BLaER1 (cell line): ENCODE measurements at regions not wholly inside any gene's neighbourhood (a gene's known extent, or its start where the extent isn't known, plus 50 kb on each side); places are given as distances from the start of the nearest gene placed in this dataset.

Source experiments
- H3K27ac ChIP-seq: shearing (Covaris generic); formaldehyde crosslinking; 2 replicates; pipeline ENCODE4 v1.8.1; 2022
- H3K27me3 ChIP-seq: shearing (Covaris generic); formaldehyde crosslinking; 2 replicates; pipeline ENCODE4 v1.8.1; 2022
- H3K36me3 ChIP-seq: shearing (Covaris generic); formaldehyde crosslinking; 2 replicates; pipeline ENCODE4 v1.8.1; 2022
- H3K4me1 ChIP-seq: shearing (Covaris generic); formaldehyde crosslinking; 2 replicates; pipeline ENCODE4 v1.8.1; 2022
- H3K4me2 ChIP-seq: shearing (Covaris generic); formaldehyde crosslinking; 2 replicates; pipeline ENCODE4 v1.8.1; 2022
- H3K4me3 ChIP-seq: shearing (Covaris generic); formaldehyde crosslinking; 2 replicates; pipeline ENCODE4 v1.8.1; 2022
- H3K9ac ChIP-seq: shearing (Covaris generic); formaldehyde crosslinking; 2 replicates; pipeline ENCODE4 v1.8.1; 2022
- H3K9me3 ChIP-seq: shearing (Covaris generic); formaldehyde crosslinking; 2 replicates; pipeline ENCODE4 v1.8.1; 2022
- H4K20me1 ChIP-seq: shearing (Covaris generic); formaldehyde crosslinking; 2 replicates; pipeline ENCODE4 v1.8.1; 2022
- Cebpa-rat ChIP-seq: shearing (Covaris generic); IDR thresholded peaks from 2 replicates; pipeline ENCODE4 v1.8.1; 2022

- no peaks in the 10 kb centered on the region for H4K20me1 ChIP-seq
- no peaks in the 10 kb centered on the region for H3K9me3 ChIP-seq
- no peaks in the 10 kb centered on the region for H3K36me3 ChIP-seq
- no peaks in the 10 kb centered on the region for H3K27me3 ChIP-seq
- H3K4me2 ChIP-seq, result no peak overlapping the region
- peaks cover 28% of the 10 kb centered on the region for H3K4me1 ChIP-seq
- TF ChIP-seq Cebpa-rat, result no peak
- H3K9ac ChIP-seq, result no peak overlapping the region
- H3K27ac ChIP-seq, result no peak overlapping the region
- no peak overlapping the region for H3K4me3 ChIP-seq
Observed at GRCh38 chr4:3859571-3859970, 93.4 kb downstream of the ADRA2C start.

DNA sequence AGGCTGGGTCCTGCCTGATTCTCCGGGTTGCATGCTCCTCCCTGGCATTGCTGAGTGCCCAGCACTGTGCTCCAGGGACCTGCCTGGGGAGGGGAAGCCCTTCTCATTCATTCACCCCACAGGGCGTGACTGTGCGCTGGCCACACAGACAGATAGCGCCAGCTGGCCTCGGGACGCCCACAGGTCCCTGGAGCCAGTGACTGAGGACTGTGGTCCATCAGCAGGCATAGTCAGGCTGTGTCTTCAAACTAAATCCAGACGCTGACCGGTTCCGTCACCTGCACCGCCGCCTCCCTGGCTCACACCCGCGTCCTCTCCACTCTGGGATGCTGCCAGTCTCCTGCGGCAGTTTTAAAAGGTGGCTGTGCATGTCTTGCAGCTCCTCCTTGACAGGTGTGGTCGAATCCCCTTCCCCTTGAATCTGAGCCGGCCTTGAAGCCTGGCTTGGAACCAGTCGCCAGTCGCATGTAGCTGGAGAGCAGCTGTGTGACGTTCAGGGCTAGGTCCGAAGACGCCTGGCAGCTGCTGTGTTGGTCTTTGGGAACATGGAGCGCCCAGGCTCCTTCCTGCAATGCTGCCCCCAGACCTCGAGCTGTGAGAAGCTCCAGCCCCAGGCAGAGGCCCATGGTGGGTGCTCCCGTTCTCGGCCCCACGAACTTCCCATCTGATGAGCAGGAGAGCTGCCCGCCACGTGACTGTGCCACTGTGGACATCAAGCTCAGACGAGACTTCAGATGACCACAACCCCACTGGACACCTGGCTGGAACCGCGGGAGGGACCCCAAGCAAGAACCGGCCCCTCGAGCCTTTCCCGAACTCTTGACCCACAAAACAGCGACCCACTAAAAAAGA lies 94.1 kb downstream of the ADRA2C start:
- no peak for TF ChIP-seq Cebpa-rat
- no peaks in the 10 kb centered on the region for H3K36me3 ChIP-seq
- no peaks in the 10 kb centered on the region for H3K9me3 ChIP-seq
- no peak overlapping the region for H3K27ac ChIP-seq
- no peaks in the 10 kb centered on the region for H4K20me1 ChIP-seq
- no peak overlapping the region for H3K9ac ChIP-seq
- no peak overlapping the region for H3K4me2 ChIP-seq
- H3K4me1 ChIP-seq, result peaks cover 24% of the 10 kb centered on the region
- H3K4me3 ChIP-seq, result no peak overlapping the region
- no peaks in the 10 kb centered on the region for H3K27me3 ChIP-seq

DNA sequence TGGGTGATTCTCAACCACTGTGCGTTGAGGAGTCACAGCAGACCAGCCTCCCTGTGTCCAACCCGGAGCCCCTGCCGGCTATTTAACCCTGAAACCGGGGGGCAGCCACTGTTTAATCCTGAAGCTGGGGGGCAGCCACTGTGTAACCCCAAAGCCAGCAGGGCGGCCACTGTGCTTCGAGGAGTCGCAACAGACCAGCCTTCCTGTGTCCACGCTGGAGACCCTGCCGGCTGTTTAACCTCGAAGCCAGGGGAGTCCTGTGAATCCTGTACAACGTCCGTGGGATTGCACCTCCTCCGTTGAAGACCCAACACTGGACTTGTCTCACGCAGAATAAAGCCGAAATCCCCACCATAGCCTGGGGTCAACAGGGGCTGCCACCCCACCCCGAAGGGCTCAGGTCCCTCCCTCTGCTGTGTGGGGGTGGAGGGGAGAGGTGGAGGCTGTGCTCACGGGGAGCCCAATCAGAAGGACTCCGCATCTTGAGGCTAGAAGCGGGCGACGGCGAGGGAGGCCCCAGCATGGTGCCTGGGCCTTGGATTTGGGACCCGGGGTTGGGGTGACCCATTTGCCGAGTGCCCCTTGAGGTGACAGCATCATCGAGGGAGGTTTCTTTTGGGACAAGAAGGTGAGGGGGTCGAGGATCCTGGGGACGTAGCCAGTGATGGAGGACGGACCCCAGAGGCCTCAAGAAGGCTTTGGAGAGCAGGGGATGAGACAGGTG lies 94.9 kb downstream of the ADRA2C start:
- Histone ChIP-seq H3K9ac (no peak overlapping the region), H4K20me1 (no peaks in the 10 kb centered on the region), H3K4me3 (no peak overlapping the region), H3K4me1 (peaks cover 24% of the 10 kb centered on the region), H3K9me3 (no peaks in the 10 kb centered on the region), H3K27ac (no peak overlapping the region), H3K27me3 (no peaks in the 10 kb centered on the region), H3K4me2 (no peak overlapping the region; the same call in 1 of the 2 replicates), H3K36me3 (no peaks in the 10 kb centered on the region)
- TF ChIP-seq Cebpa-rat, result no peak

GRCh38 chr4:3861720-3862639 lies 95.8 kb downstream of the ADRA2C start:
- Histone ChIP-seq H3K27me3 (no peaks in the 10 kb centered on the region), H3K36me3 (no peaks in the 10 kb centered on the region), H3K9ac (no peak overlapping the region; the same call in 1 of the 2 replicates), H3K4me3 (peak overlapping the region; percentile 35; the same call in 1 of the 2 replicates), H3K4me2 (peak overlapping the region; percentile 85), H3K27ac (peak overlapping the region; percentile 39; the same call in 1 of the 2 replicates), H3K4me1 (peaks cover 31% of the 10 kb centered on the region), H4K20me1 (no peaks in the 10 kb centered on the region), H3K9me3 (no peaks in the 10 kb centered on the region)
- no peak for TF ChIP-seq Cebpa-rat

GRCh38 chr4:3862640-3863420 lies 96.6 kb downstream of the ADRA2C start:
- Histone ChIP-seq H3K27ac (peak overlapping the region; percentile 39; the same call in 1 of the 2 replicates), H3K4me1 (peaks cover 40% of the 10 kb centered on the region), H3K36me3 (no peaks in the 10 kb centered on the region), H3K27me3 (no peaks in the 10 kb centered on the region), H3K9me3 (peaks cover 5% of the 10 kb centered on the region; the same call in 1 of the 2 replicates), H3K4me3 (peak overlapping the region; percentile 35; the same call in 1 of the 2 replicates), H3K9ac (no peak overlapping the region; the same call in 1 of the 2 replicates), H3K4me2 (peak overlapping the region; percentile 85), H4K20me1 (no peaks in the 10 kb centered on the region)
- no peak for TF ChIP-seq Cebpa-rat

DNA sequence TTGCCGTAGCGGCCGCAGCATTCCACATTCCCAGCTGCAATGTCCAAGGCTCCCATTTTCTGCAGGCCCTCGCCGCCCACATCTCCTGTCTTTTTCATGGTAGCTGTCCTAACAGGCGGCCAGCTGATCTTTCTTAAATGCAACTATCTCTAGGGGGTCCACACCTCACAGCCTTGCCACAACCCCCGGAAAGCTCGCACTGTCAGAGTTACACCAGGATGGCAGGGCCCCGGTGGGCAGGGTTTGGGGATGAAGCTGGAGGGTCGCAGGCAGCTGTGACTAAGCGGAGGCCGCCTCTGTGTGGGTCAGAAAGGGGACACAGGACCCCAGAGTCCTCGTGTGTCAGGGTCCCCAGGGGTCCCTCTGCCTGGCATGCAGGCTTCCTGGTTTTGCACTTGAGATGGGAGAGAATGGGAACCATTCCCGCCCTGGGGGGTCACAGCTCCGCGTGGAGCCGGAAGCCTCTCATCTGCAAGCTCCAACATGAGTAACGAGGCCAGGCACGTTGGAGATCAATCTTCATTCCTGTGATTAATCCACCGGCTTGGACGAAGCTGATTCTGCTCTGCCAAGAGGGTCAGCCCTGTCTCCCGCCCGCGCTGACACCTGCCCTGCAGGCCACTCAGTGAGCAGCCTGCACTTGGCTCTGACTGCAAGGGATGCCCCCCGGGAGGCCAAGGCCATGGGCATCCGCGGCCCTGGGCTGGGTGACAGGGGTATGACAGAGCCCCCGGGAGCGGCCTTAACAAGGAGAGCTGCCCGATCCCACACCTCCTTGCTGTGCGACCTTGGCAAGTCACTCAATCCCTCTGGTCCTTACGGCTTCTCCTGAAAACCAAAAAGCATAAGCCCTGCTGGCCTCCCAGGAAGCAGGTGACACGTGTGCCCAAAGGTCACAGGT lies 97.9 kb downstream of the ADRA2C start:
- H3K27me3 ChIP-seq, result no peaks in the 10 kb centered on the region
- TF ChIP-seq Cebpa-rat, result no peak
- no peaks in the 10 kb centered on the region for H4K20me1 ChIP-seq
- H3K9ac ChIP-seq, result no peak overlapping the region
- peaks cover 50% of the 10 kb centered on the region for H3K4me1 ChIP-seq
- no peak overlapping the region for H3K27ac ChIP-seq
- H3K4me3 ChIP-seq, result no peak overlapping the region
- H3K4me2 ChIP-seq, result no peak overlapping the region
- H3K36me3 ChIP-seq, result no peaks in the 10 kb centered on the region
- H3K9me3 ChIP-seq, result peaks cover 8% of the 10 kb centered on the region; the same call in 1 of the 2 replicates

- Histone ChIP-seq H3K4me2 (no peak overlapping the region), H4K20me1 (no peaks in the 10 kb centered on the region), H3K9ac (no peak overlapping the region), H3K36me3 (no peaks in the 10 kb centered on the region), H3K27me3 (no peaks in the 10 kb centered on the region), H3K4me3 (no peak overlapping the region), H3K9me3 (peaks cover 8% of the 10 kb centered on the region; the same call in 1 of the 2 replicates), H3K27ac (no peak overlapping the region), H3K4me1 (peaks cover 50% of the 10 kb centered on the region)
- no peak for TF ChIP-seq Cebpa-rat
Observed at GRCh38 chr4:3864742-3865721, 98.8 kb downstream of the ADRA2C start.
